Amniotic stem cell (primary cell): ENCODE measurements at regions not wholly inside any gene's neighbourhood (a gene's known extent, or its start where the extent isn't known, plus 50 kb on each side); places are given as distances from the start of the nearest gene placed in this dataset.
"Not testable (repeated sequence)": the region's sequence is repeated elsewhere in the genome, so short reads cannot be mapped to it uniquely, and the experiment has no call there.

Experiments used
- DNase-seq: peaks from one replicate; lab custom pipeline; 2025; lab: John Stamatoyannopoulos, UW

DNA sequence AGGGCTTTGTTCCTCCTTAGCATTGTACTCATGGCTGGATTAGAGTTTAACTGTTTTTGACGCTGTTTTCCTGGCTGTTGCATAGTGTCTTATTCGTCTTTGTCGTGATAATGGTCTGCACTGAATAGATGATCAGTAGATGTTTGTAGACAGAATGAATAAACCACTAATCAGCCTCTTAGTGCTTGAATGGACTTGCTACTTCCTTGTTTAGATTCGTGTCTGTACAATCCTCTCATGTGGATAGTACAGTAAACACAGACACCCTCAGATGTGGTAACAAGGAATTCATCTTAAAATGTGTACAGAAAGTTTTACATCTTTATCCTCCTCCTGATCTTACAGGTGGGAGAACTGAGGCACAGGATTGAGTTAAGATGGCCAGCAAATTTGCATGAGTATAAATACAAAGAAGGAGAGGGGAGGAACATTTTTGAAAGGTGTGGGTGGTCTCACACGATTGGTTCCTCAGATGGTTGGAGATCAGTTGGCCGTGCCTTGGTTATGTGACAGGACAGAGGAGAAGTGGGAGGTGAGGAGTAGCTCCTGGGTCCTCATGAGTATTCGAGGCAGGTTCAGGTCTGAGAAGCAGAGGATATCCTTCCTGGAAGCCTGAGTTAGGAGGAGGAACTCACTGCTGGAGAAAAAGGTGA lies 196.0 kb downstream of the KLRB1 start:
- not testable (repeated sequence) for DNase-seq

DNA sequence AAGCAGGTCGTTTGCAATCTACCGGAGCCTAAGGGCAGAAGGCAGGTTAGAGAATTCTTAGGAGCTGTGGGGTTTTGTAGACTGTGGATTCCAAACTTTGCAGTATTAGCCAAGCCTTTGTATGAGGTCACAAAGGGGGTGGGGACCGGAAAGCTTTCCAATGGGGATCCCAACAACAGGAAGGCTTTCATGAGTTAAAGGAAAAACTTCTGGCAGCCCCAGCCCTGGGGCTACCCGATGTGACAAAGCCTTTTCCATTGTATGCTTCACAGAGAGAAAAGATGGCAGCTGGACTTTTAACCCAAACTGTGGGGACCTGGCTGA lies 199.2 kb upstream of the PZP start:
- not testable (repeated sequence) for DNase-seq

DNA sequence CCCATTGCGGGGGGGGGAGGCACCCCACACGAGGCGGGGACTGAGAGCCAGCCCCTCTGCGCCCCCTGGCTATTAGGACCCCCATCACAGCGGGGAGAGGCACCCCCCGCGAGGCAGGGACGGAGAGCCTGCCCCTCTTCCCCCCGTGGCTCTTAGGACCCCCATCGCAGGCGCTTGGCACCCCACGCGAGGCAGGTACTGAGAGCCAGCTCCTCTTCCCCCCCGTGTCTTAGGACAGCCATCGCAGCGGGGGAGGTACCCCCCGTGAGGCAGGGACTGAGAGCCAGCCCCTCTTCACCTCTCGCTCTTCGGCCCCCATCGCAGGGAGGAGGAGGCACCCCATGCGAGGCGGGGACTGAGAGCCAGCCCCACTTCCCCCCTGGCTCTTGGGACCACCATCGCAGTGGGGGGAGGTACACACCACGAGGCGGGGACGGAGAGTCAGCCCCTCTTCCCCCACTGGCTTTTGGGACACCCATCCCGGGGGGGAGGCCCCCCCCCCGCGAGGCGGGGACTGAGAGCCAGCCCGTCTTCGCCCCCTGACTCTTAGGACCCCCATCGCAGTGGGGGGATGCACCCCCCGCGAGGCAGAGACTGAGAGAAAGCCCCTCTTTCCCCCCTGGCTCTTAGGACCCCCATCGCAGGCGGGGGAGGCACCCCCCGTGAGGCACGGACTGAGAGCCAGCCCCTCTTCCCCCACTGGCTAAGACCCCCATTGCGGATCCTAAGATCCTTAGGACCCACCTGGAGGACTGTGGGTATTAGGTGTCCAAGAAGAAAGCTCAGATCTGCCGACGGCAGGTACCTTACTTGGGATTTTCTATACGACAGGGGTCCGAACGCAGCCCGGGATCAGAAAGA lies 198.6 kb upstream of the PZP start:
- no peak for DNase-seq

DNA sequence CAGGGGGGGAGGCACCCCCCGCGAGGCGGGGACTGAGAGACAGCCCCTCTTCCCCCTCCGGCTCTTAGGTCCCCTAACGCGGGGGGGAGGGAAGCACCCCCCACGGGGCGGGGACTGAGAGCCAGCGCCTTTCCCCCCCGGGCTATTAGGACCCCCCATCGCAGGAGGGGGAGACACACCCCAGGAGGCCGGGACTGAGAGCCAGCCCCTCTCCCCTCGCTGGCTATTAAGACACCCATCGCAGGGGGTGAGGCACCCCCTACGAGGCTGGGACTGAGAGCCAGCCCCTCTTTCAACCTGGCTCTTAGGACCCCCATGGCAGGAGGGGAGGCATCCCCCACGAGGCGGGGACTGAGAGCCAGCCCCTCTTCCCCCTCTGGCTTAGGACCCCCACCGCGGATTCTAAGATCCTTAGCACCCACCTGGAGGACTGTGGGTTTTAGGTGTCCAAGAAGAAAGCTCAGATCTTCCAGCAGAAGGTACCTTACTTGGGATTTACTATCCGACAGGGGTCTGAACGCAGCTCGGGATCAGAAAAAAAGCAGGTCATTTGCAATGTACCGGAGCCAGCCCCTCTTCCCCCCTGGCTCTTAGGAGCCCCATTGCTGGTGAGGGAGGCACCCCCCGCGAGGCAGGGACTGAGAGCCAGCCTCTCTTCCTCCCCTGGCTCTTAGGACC lies 197.8 kb upstream of the PZP start:
- no peak for DNase-seq

DNA sequence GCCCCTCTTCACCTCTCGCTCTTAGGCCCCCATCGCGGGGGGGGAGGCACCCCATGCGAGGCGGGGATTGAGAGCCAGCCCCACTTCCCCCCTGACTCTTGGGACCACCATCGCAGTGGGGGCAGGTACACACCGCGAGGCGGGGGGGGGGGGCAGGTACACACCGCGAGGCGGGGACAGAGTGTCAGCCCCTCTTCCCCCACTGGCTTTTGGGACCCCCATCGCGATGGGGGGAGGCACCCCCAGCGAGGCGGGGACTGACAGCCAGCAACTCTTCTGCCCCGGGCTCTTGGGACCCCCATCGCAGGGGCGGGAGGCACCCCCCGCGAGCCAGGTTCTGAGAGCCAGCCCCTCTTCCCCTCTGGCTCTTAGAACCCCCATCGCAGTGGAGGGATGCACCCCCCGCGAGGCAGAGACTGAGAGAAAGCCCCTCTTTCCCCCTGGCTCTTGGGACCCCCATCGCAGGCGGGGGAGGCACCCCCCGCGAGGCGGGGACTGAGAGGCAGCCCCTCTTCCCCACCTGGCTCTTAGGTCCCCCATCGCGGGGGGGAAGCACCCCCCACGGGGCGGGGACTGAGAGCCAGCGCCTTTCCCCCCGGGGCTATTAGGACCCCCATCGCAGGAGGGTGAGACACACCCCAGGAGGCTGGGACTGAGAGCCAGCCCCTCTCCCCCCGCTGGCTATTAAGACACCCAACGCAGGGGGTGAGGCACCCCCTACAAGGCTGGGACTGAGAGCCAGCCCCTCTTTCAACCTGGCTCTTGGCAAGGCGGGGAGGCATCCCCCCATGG lies 196.5 kb upstream of the PZP start:
- no peak for DNase-seq

DNA sequence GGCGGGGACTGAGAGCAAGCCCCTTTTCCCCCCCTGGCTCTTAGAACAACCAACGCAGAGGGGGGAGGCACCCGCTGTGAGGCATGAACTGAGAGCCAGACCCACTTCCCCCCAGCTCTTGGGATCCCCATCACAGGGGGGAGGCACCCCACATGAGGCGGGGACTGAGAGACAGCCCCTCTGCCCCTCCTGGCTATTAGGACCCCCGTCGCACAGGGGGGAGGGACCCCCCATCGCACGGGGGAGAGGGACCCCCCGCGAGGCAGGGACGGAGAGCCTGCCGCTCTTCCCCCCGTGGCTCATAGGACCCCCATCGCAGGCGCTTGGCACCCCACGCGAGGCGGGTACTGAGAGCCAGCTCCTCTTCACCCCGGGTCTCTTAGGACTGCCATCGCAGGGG lies 195.8 kb upstream of the PZP start:
- DNase-seq, result no peak

DNA sequence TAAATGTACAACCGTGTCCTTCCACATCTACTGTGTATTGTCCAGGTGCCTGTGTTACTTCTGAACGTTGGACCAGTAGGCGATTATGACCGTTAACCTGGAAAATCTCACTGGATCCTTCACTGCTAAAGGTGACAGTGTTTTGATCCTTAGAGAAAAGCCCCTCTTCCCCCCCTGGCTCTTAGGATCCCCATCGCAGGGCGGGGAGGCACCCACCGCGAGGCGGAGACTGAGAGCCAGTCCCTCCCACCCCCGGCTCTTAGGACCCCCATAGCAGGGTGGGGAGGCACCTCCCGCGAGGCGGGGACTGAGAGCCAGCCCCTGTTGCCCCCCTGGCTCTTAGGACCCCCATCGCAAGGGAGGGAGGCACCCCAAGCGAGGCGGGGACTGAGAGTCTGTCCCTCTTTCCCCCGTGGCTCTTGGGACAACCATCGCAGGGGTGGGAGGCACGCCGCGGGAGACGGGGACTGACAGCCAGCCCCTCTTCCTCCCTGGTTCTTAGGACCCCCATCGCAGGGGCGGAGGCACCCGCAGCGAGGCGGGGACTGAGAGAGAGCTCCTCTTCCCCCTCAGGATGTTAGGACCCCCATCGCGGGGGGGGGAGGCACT lies 194.3 kb upstream of the PZP start:
- not testable (repeated sequence) for DNase-seq

DNA sequence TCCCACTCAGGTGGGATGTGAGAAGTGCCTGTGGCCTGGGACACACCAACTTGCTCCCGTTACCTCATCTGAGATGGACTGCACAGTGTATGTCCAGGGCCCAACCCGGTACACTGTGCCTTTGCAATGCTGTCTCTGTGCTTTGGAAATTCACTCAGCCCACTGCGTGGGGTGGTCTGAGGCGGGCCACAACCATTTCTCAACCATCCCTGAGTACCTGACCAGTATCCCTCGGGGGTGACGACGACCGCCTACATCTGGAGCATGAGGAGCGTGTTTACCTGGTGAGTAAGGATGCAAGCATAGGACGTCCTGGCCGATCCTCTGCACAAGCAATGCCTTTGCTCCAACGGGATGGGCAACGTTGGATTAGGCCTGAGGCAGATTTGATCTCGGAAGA lies 188.2 kb upstream of the PZP start:
- DNase-seq, result not testable (repeated sequence)

DNA sequence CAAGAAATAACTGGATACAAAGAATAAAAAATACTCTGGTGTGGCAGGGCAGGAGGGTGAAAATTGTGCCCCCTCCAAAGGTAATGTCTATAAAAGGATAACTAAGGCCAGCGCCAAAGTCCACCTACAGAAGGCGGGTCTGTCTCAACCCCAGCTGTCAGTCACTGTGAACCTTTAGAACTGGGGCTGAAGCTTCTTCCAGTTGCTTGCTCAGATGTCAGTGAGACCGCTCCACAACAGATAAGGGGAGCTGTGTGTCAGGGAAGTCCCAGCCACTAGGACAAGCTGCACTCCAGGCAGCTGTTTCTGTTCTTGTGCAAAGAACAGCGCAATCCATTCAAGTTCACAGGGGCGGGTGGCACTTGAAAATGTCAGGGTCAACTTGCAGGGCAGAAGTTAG lies 187.0 kb upstream of the PZP start:
- DNase-seq, result not testable (repeated sequence)

DNA sequence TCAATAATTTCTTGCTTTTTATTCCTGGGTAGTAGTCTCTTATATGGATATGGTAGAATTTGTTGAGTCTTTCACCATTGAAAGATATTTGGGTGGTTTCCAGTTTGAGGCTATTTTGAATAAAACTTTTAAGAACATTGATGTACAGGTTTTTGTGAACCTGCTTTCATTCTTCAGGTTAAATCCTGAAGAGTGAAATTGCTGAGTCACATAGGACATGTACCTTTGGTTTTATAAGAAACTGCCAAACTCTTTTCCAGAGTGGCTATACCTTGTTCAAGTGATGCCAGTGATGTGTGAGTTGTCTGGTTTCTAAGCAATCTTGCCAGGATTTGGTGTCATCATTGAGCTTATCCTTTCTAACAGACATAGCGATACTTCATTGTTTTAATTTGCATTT lies 184.6 kb upstream of the PZP start:
- no peak for DNase-seq

DNA sequence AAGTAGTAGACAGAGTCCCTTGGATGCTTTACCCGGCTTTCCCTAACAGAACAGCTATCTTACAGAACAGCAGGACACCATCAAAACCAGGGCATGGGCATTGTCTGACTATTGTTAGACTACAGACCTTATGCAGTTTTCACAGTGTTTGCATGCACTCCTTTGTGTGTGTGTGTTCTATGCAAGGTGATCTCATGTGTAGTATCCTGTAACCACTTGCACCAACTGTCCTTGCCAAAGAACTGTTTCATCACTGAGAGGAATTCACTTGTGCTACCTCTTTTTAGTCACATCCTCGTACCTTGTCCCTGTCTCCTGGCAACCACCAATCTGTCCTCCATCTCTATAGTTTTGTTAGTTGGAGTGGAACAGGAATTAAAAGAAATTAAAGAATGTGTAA lies 183.6 kb upstream of the PZP start:
- no peak for DNase-seq

DNA sequence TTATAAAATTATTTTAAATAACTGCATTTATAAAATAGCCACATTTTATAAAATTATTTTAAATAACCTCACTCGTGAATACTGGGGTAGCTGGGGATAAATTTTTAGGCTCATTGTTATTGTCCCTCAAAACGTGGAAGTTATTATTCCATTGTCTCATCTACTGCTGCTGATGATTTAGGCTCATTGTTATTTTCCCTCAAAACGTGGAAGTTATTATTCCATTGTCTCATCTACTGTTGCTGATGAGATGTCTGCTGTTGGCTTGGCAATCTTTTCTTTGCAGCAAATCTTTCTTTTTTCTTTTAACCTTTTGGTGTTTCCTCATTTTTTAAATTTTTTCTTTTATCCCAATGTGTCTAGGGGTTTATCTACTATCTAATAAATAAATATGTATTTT lies 182.6 kb upstream of the PZP start:
- no peak for DNase-seq

DNA sequence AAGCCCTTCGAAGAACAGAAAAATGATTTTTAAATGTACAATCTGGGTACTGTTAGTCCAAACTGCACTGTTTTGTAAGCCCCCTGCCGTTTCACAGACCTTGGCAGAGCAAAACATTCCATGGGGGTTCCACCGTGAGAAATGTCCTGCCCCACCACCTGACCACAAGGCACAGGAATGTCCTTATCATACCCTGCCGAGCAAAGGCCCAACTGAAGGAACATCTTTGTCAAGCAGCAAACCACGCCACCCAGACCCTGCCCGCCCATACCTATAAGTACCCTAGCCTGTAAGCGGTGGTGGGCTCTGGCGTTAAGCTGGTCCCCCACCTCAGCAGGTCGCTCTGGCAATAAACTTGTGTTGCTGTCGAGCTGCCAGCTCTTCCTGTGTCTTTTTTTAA lies 181.6 kb upstream of the PZP start:
- DNase-seq, result no peak

DNA sequence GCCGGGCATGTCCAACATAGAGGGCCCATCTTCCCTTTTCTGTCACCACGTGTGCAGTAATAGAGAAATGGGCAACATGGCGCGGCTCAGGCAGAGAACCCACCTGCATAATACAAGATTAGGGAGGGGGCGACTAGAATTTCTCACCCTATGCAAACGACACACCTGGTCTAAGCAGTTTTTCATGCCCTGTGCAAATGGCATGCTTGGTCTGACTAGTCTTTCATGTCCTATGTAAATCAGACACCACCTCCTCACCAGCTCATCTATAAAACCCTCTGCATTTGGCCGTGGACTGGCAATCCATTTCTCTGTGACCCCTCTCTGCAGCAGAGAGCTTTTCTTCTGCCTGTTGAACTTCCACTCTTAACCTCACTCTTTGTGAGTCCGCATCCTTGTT lies 180.2 kb upstream of the PZP start:
- DNase-seq, result no peak

DNA sequence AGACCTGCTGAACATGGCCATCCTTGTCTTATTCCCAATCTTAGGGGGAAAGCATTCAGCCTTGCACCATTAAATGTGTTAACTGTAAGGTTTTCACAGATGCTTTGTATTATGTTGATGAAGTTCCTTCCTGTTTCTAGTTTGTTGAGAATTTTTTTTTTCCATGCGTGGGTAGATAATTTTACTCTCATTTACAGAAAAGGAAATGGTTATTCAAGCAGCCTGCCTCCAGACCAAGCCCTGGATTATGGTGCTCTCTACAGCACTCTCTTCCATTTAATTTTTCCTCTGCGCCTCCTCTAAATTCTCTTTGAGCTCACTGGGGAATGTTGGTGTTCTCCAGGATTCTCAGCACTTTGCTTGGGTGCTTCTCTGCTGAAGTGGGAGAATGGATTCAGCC lies 179.3 kb upstream of the PZP start:
- DNase-seq, result no peak

DNA sequence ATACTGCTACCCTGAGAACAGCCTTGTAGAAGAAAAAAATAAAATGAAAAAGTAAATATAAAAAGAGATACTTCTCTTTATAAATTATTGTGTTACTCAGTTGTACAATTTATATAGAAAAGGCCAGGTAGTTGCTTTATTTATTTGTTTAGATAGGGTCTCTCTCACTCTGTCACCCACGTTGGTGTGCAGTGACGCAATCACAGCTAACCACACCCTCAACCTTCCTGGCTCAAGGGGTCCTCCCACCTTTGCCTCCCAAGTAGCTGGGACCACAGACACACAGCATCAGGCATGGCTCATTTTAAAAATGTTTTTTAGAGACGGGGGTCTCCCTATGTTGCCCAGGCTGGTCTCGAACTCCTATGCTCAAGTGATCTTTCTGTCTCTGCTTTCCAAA lies 175.4 kb upstream of the PZP start:
- DNase-seq, result no peak

DNA sequence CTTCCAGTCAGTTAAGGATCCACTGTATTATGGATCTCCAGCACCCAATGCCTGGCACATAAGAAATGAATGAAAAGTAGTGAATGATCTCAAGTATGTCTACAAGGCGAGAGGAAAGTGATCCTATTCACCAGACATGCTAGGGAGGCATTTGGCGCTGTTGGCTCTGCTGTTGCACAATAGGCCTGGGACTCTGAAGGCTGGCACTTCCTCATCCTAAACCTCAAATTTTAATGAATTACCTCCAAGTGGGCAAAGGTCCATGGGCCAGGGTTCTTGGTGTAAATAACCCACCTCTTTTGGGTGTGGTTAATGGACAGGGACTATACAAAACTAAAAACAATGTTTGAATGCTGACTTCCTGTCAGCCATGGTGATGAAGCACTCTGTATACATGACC lies 173.4 kb upstream of the PZP start:
- no peak for DNase-seq

DNA sequence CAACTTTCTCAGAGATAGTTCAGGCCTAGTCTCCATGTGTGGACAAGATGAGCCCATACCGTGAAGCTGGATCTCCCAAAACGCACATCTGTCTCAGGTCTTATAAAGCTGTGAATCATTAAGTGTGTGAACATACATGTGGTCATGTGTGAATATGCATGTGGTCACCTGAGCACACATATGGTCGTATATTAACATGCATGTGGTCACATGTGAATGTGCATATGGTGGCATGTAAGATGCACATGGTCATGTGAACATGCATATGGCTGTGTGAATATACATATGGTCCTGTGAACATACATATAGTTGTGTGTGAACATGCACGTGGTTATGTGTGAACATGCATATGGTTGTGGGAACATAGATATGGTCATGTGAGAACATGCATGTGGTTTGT lies 172.5 kb upstream of the PZP start:
- no peak for DNase-seq

DNA sequence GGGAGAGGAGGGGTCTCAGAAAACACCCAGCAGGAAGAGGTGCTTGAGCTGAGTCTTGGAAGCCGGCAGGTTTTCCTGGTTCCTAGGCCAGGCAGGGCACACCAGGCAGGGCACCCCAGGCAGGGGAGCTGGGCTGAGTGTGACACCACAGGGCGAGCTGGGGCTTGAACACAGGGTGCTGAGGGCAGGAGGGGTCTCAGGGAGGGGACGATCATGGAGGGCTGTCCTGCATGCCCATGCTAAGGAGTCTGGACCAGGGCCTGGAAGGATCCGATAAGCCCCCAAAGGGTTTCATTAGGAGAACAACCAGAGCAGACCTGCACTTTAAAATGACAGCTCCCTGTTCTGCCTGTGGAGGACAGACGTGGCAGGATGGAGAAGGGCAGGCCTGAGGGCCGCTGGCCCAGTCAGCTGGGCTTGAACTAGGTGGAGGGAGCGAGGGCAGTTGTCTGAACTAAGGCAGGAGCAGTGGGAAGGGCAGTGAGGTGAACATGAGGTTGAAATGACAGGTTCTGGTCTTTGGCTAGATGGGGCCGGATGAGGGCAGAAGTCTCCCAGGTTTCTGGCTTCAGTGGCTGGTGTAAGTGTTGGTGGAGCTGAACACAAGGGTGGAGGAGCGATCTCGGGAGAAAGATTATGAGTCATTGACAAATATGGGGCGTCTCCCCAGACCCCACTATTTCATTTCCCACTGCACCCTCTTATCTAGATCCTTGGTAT lies 171.0 kb upstream of the PZP start:
- no peak for DNase-seq

DNA sequence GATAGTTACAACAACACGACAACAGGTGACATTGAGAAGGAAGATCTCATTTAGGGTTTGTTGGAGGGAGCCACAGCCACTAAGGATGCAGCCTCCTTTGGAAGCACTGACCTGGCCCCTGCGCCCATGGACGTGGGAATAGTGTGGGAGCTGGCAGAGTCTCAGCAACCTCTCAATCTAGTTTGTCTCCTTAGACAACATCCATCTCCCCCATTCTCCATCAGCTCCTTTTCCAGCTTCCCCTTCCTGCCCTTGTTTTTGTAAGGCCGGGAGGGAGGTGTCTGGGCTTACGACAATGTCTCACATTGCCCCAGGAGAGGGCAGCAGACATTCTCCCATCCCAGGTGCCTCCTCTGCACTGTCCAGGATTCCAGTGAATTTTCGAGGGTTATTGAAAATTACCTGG lies 170.2 kb upstream of the PZP start:
- no peak for DNase-seq

DNA sequence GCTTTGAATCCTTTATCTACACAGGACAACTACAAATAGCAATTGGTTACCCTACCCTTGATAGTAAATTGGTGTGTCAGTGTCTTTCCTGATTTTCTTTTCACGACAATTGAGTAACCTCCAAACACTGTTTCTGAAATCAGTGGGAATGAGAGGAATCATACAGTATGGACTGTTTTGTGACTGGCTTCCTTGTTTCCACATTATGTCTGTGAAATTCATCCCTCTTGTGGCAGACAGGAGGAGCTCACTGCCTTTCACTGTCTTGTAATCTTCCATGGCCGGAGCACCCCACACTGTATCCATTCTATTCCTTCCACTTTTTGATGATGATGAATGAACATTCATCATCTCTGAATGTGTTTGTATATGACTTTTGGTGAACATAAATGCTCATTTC lies 164.0 kb upstream of the PZP start:
- DNase-seq, result no peak
